Adrenal gland (tissue), 9 donors: ENCODE measurements at regions not wholly inside any gene's neighbourhood (a gene's known extent, or its start where the extent isn't known, plus 50 kb on each side); places are given as distances from the start of the nearest gene placed in this dataset.
A peak's percentile ranks its signal among the peaks of the same experiment; 100 is the strongest.

ENCODE experiments used
- DNase-seq, 7 donors: peaks; one replicate each; pipeline ENCODE4 v3.0.0-alpha.2; 2019 to 2020
- H3K27ac ChIP-seq, 5 donors: fragments of 200-600 bp; sonication (generic) in 4 of 5; 1 replicate in 3 of 5; 2 replicates in 2 of 5; pipeline versions ENCODE4 v1.5.1 to v1.8.0; 2016 to 2020; ENCODE audit warnings: mild to moderate bottlenecking in 1 of 5
- H3K27me3 ChIP-seq: fragments of 200-600 bp; 2 replicates; pipeline ENCODE4 v1.8.0; 2021
- H3K36me3 ChIP-seq, 2 donors: fragments of 200-600 bp; replicated peaks in 1 of 2; 1 replicate in 1 of 2; 2 replicates in 1 of 2; pipeline versions ENCODE4 v1.5.1 to v1.8.0; 2018 to 2022
- H3K4me1 ChIP-seq, 2 donors: fragments of 200-600 bp; replicated peaks in 1 of 2; 1 replicate in 1 of 2; 2 replicates in 1 of 2; pipeline versions ENCODE4 v1.5.1 to v1.8.0; 2018 to 2021
- H3K4me3 ChIP-seq, 4 donors: fragments of 200-600 bp; sonication (generic) in 3 of 4; one replicate each; pipeline ENCODE4 v1.5.1; 2016 to 2018
- H3K9me3 ChIP-seq, 3 donors: fragments of 200-600 bp; sonication (generic) in 1 of 3; replicated peaks in 1 of 3; 1 replicate in 2 of 3; 2 replicates in 1 of 3; pipeline versions ENCODE4 v1.5.1 to v1.8.0; 2016 to 2021
- POLR2A ChIP-seq, 2 donors: fragments of 450-650 bp; IDR thresholded peaks; one replicate each; pipeline ENCODE4 v1.6.1; 2017; ENCODE audit warnings: antibody characterized with exemption in 2 of 2, mild to moderate bottlenecking in 2 of 2, moderate library complexity in 1 of 2
- WGBS, 4 donors: extraction: QIAGEN DNeasy Blood & Tissue Kit in 2 of 4; methylation state at CpG; one replicate each; pipeline versions ENCODE4 v1.1.5 to v1.1.7; 2013 to 2017; 5-methylcytosine and 5-hydroxymethylcytosine counted together
- intact Hi-C, 2 donors: fragments of 100-400 bp; cut with DNase I; formaldehyde crosslinking; loops; one replicate each; pipeline versions ENCODE4 v1.14.1 to v1.15.0; 2022 to 2023
- TF ChIP-seq, protein P1 (sequence below), 6 experiments: fragments of 450-650 bp in 4 of 6; fragments of 200-600 bp in 2 of 6; sonication (generic) in 1 of 6; IDR thresholded peaks; 1 replicate in 5 of 6; 2 replicates in 1 of 6; pipeline versions ENCODE4 v1.5.1 to v1.8.0; 2016 to 2021; ENCODE audit warnings: antibody characterized with exemption in 6 of 6, mild to moderate bottlenecking in 2 of 6, moderate library complexity in 1 of 6
- donor health status: healthy with polysubstance abuse.
- donor health status: Bipolar disorder and iron deficiency.
- donor health status: DM: yes; HTN: yes; CAD: no.
- donor health status: DM: no; HTN: no; CAD: no.
- donor health status: DM: no; HTN: no; CAD: no.

GRCh38 chr1:240693844-240694243 is 81.9 kb upstream of the GREM2 start:
- no peak for TF ChIP-seq POLR2A (IDR thresholded peaks at IDR 0.05)
- TF ChIP-seq, protein P1, sequence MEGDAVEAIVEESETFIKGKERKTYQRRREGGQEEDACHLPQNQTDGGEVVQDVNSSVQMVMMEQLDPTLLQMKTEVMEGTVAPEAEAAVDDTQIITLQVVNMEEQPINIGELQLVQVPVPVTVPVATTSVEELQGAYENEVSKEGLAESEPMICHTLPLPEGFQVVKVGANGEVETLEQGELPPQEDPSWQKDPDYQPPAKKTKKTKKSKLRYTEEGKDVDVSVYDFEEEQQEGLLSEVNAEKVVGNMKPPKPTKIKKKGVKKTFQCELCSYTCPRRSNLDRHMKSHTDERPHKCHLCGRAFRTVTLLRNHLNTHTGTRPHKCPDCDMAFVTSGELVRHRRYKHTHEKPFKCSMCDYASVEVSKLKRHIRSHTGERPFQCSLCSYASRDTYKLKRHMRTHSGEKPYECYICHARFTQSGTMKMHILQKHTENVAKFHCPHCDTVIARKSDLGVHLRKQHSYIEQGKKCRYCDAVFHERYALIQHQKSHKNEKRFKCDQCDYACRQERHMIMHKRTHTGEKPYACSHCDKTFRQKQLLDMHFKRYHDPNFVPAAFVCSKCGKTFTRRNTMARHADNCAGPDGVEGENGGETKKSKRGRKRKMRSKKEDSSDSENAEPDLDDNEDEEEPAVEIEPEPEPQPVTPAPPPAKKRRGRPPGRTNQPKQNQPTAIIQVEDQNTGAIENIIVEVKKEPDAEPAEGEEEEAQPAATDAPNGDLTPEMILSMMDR (IDR thresholded peaks at IDR 0.05), result no peak
- Histone ChIP-seq H3K27me3 (peaks cover 5% of the 10 kb centered on the region), H3K4me3 (no peak overlapping the region), H3K27ac (no peak overlapping the region), H3K36me3 (no peaks in the 10 kb centered on the region), H3K4me1 (no peaks in the 10 kb centered on the region), H3K9me3 (no peaks in the 10 kb centered on the region)
- WGBS, 4 donors, result 53 to 62% (median 58%) methylated on average over 3 of the region's 3 CpGs
- DNase-seq, result no peak
- intact Hi-C loops, result loop anchor here in 1 of 2 donors (10.0 kb wide), 1 partner anchor 509 kb away; no protein-coding TSS in a partner anchor

- Histone ChIP-seq H3K9me3 (no peaks in the 10 kb centered on the region), H3K4me3 (no peak overlapping the region), H3K27ac (no peak overlapping the region), H3K36me3 (no peaks in the 10 kb centered on the region), H3K27me3 (peaks cover 5% of the 10 kb centered on the region), H3K4me1 (no peaks in the 10 kb centered on the region)
- intact Hi-C loops, result loop anchor here in 1 of 2 donors (10.0 kb wide), 1 partner anchor 508 kb away; no protein-coding TSS in a partner anchor
- TF ChIP-seq, protein P1 (IDR thresholded peaks at IDR 0.05), result no peak
- TF ChIP-seq POLR2A (IDR thresholded peaks at IDR 0.05), result no peak
- no peak for DNase-seq
Observed at GRCh38 chr1:240693036-240693435, 81.1 kb upstream of the GREM2 start.

DNA sequence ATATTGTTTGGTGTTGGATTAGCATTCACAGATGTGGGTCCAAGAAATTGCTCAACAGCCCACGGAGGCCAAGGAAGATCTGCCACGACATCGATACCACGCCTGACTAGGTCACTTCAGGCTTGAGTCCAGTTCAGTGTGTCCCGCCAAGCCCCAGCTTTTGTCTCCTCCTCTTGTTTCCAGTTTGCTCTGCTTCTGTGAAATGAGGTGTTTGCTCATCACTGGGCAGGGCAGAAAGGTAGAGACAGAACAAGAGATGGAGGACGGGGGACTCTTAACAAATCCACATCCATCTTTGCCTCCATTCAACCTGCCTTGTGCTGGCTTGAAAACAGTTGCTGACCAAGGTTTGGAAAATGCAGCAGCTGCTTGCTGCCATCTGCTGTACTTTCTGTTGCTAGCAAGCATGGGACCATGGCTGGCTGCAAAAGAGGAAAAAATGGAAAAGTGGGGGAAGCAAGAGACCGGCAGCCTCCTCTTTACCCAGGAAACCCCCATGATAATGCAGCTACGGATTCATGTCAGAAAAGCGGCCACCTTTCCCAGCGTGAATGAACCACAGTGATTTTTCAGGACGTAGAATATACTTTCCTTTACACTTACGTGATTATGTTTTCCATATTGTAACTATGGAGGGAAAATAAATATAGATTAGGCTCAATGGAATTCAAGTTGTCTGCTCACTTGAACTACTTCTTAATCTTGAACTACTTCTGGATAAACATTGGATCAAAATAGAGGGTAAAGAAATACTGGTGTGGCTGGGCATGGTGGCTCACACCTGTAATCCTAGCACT is 80.2 kb upstream of the GREM2 start:
- H3K9me3 ChIP-seq, result no peaks in the 10 kb centered on the region
- H3K27me3 ChIP-seq, result peaks cover 5% of the 10 kb centered on the region
- 53 to 60% (median 57%) methylated on average over 12 of the region's 12 CpGs for WGBS, 4 donors
- no peak overlapping the region for H3K4me3 ChIP-seq
- intact Hi-C loops, result loop anchor here in 1 of 2 donors (10.0 kb wide), 1 partner anchor 507 kb away; no protein-coding TSS in a partner anchor
- H3K4me1 ChIP-seq, result no peaks in the 10 kb centered on the region
- TF ChIP-seq, protein P1 (IDR thresholded peaks at IDR 0.05), result peak; percentile 21 to 74 (median 56)
- no peak for TF ChIP-seq POLR2A (IDR thresholded peaks at IDR 0.05)
- DNase-seq, result peak; percentile 12 to 57 (median 33)
- no peak overlapping the region for H3K27ac ChIP-seq
- H3K36me3 ChIP-seq, result no peaks in the 10 kb centered on the region

GRCh38 chr1:240691501-240691900 is 79.5 kb upstream of the GREM2 start:
- H3K27ac ChIP-seq, result no peak overlapping the region
- TF ChIP-seq, protein P1 (IDR thresholded peaks at IDR 0.05), result no peak
- TF ChIP-seq POLR2A (IDR thresholded peaks at IDR 0.05), result no peak
- WGBS, 4 donors, result 30 to 64% (median 50%) methylated on average over 5 of the region's 5 CpGs
- no peaks in the 10 kb centered on the region for H3K36me3 ChIP-seq
- H3K4me3 ChIP-seq, result no peak overlapping the region
- intact Hi-C loops, result loop anchor here in 1 of 2 donors (10.0 kb wide), 1 partner anchor 507 kb away; no protein-coding TSS in a partner anchor
- peaks cover 5% of the 10 kb centered on the region for H3K27me3 ChIP-seq
- no peaks in the 10 kb centered on the region for H3K4me1 ChIP-seq
- no peaks in the 10 kb centered on the region for H3K9me3 ChIP-seq
- no peak for DNase-seq
